Fibroblast of lung (primary cell): ENCODE measurements at regions not wholly inside any gene's neighbourhood (a gene's known extent, or its start where the extent isn't known, plus 50 kb on each side); places are given as distances from the start of the nearest gene placed in this dataset.

Experiments used
- DNase-seq, 2 donors: peaks; one replicate each; pipeline versions ENCODE4 v3.0.0 to v3.0.0-alpha.2; 2010; ENCODE audit warnings: low read depth in 2 of 2
- H2AFZ ChIP-seq: 2 replicates; pipeline ENCODE4 v1.5.1; 2012; ENCODE audit warnings: low read length, control low read depth, inconsistent platforms
- H3K27ac ChIP-seq: 2 replicates; pipeline ENCODE4 v1.5.1; 2011; ENCODE audit warnings: low read length, control low read depth; ENCODE audit not compliant: insufficient read depth
- H3K27me3 ChIP-seq: 2 replicates; pipeline ENCODE4 v1.5.1; 2011; ENCODE audit warnings: mild to moderate bottlenecking, low read length; ENCODE audit not compliant: control insufficient read depth, insufficient read depth
- H3K36me3 ChIP-seq: 2 replicates; pipeline ENCODE4 v1.5.1; 2011; ENCODE audit warnings: low read length; ENCODE audit not compliant: control insufficient read depth, insufficient read depth
- H3K4me1 ChIP-seq: 2 replicates; pipeline ENCODE4 v1.5.1; 2011; ENCODE audit warnings: low read length; ENCODE audit not compliant: control insufficient read depth, insufficient read depth; ENCODE audit errors: extremely low read depth
- H3K4me2 ChIP-seq: 2 replicates; pipeline ENCODE4 v1.5.1; 2011; ENCODE audit warnings: low read length, control low read depth; ENCODE audit not compliant: insufficient read depth; ENCODE audit errors: extremely low read depth
- H3K4me3 ChIP-seq, 4 experiments: fragments of 200-600 bp in 1 of 4; sonication (generic) in 1 of 4; replicated peaks in 1 of 4; 2 replicates each; pipeline ENCODE4 v1.5.1; 2011 to 2016; ENCODE audit warnings: low read length in 4 of 4, low read depth in 3 of 4, mild to moderate bottlenecking in 3 of 4, control low read depth in 2 of 4, inconsistent platforms in 1 of 4, mixed read lengths in 1 of 4; ENCODE audit not compliant: insufficient read depth in 1 of 4; ENCODE audit errors: control extremely low read depth in 1 of 4
- H3K79me2 ChIP-seq: 2 replicates; pipeline ENCODE4 v1.5.1; 2012; ENCODE audit warnings: mild to moderate bottlenecking, low read length, inconsistent platforms; ENCODE audit not compliant: control insufficient read depth, insufficient read depth
- H3K9ac ChIP-seq: 2 replicates; pipeline ENCODE4 v1.5.1; 2011; ENCODE audit warnings: mild to moderate bottlenecking, low read length, control low read depth; ENCODE audit not compliant: insufficient read depth
- H3K9me3 ChIP-seq: 2 replicates; pipeline ENCODE4 v1.5.1; 2012; ENCODE audit warnings: low read depth, low read length; ENCODE audit not compliant: control insufficient read depth, insufficient read depth
- H4K20me1 ChIP-seq: 2 replicates; pipeline ENCODE4 v1.5.1; 2011; ENCODE audit warnings: low read length; ENCODE audit not compliant: control insufficient read depth, insufficient read depth; ENCODE audit errors: extremely low read depth
- EZH2 ChIP-seq: IDR thresholded peaks from 2 replicates; pipeline ENCODE4 v1.5.1; 2012; ENCODE audit warnings: low read length, control low read depth, mild to moderate bottlenecking; ENCODE audit errors: missing control alignments
- TF ChIP-seq, protein P1 (sequence below), 2 donors: IDR thresholded peaks in 1 of 2; conservative IDR thresholded peaks in 1 of 2; 1 replicate in 1 of 2; 2 replicates in 1 of 2; pipeline ENCODE4 v1.5.1; 2011 to 2012; ENCODE audit warnings: low read length in 2 of 2, control low read depth in 1 of 2, inconsistent platforms in 1 of 2, low read depth in 1 of 2, mild to moderate bottlenecking in 1 of 2

- DNase-seq: no peak
- Histone ChIP-seq H3K4me1 (no peaks in the 10 kb centered on the region), H2AFZ (no peak overlapping the region), H3K79me2 (no peaks in the 10 kb centered on the region), H3K4me3 (no peak overlapping the region), H3K27me3 (no peaks in the 10 kb centered on the region), H3K27ac (no peak overlapping the region), H3K36me3 (no peaks in the 10 kb centered on the region), H3K4me2 (no peak overlapping the region), H4K20me1 (no peaks in the 10 kb centered on the region), H3K9ac (no peak overlapping the region), H3K9me3 (no peaks in the 10 kb centered on the region)
- TF ChIP-seq, protein P1, sequence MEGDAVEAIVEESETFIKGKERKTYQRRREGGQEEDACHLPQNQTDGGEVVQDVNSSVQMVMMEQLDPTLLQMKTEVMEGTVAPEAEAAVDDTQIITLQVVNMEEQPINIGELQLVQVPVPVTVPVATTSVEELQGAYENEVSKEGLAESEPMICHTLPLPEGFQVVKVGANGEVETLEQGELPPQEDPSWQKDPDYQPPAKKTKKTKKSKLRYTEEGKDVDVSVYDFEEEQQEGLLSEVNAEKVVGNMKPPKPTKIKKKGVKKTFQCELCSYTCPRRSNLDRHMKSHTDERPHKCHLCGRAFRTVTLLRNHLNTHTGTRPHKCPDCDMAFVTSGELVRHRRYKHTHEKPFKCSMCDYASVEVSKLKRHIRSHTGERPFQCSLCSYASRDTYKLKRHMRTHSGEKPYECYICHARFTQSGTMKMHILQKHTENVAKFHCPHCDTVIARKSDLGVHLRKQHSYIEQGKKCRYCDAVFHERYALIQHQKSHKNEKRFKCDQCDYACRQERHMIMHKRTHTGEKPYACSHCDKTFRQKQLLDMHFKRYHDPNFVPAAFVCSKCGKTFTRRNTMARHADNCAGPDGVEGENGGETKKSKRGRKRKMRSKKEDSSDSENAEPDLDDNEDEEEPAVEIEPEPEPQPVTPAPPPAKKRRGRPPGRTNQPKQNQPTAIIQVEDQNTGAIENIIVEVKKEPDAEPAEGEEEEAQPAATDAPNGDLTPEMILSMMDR (conservative IDR thresholded peaks at IDR 0.05 in 1 of 2, IDR thresholded peaks at IDR 0.05 in 1 of 2; ENCODE audit: low read depth in 1 of 2, low read length in 2 of 2): no peak
- TF ChIP-seq EZH2: no peak
Measured at GRCh38 chr7:106433377-106433776, 148.6 kb upstream of the NAMPT start.

GRCh38 chr7:106430535-106431455 is 146.0 kb upstream of the NAMPT start:
- no peak overlapping the region for H2AFZ ChIP-seq
- no peaks in the 10 kb centered on the region for H3K4me1 ChIP-seq
- H3K27ac ChIP-seq: no peak overlapping the region
- no peak overlapping the region for H3K9ac ChIP-seq
- H3K36me3 ChIP-seq: no peaks in the 10 kb centered on the region
- TF ChIP-seq EZH2: no peak
- TF ChIP-seq, protein P1 (conservative IDR thresholded peaks at IDR 0.05 in 1 of 2, IDR thresholded peaks at IDR 0.05 in 1 of 2; ENCODE audit: low read depth in 1 of 2, low read length in 2 of 2): no peak
- H3K27me3 ChIP-seq: no peaks in the 10 kb centered on the region
- no peaks in the 10 kb centered on the region for H3K9me3 ChIP-seq
- no peak for DNase-seq
- no peak overlapping the region for H3K4me2 ChIP-seq
- H3K79me2 ChIP-seq: no peaks in the 10 kb centered on the region
- no peaks in the 10 kb centered on the region for H4K20me1 ChIP-seq
- no peak overlapping the region for H3K4me3 ChIP-seq

DNA sequence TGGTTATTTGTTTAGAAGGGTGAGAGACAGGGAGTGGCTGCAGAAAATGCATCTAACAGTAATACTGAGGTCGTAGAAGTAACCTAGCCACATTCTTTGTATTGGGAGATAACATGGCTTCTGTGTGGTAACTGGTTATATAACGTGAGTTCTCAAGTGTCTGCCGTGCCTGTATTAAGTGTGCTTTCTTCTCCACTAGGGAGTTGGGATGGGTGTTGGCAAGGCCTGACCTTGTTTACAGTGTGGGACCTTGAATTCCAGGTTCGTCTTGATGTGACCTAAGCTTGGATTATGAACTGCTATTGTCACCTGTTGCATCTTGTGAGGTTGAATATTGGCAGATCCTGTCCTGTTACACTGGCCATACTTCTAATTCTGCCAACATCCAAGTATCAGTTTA is 145.3 kb upstream of the NAMPT start:
- no peaks in the 10 kb centered on the region for H3K27me3 ChIP-seq
- no peak for DNase-seq
- no peaks in the 10 kb centered on the region for H3K9me3 ChIP-seq
- TF ChIP-seq, protein P1 (conservative IDR thresholded peaks at IDR 0.05 in 1 of 2, IDR thresholded peaks at IDR 0.05 in 1 of 2; ENCODE audit: low read depth in 1 of 2, low read length in 2 of 2): no peak
- no peak for TF ChIP-seq EZH2
- no peaks in the 10 kb centered on the region for H3K79me2 ChIP-seq
- H3K27ac ChIP-seq: no peak overlapping the region
- H3K36me3 ChIP-seq: no peaks in the 10 kb centered on the region
- no peak overlapping the region for H3K4me2 ChIP-seq
- H3K4me3 ChIP-seq: no peak overlapping the region
- H4K20me1 ChIP-seq: no peaks in the 10 kb centered on the region
- no peak overlapping the region for H3K9ac ChIP-seq
- H3K4me1 ChIP-seq: peaks cover 5% of the 10 kb centered on the region
- H2AFZ ChIP-seq: no peak overlapping the region
